WTC11 (cell line): ENCODE measurements at regions not wholly inside any gene's neighbourhood (a gene's known extent, or its start where the extent isn't known, plus 50 kb on each side); places are given as distances from the start of the nearest gene placed in this dataset.
"Not testable (repeated sequence)": the region's sequence is repeated elsewhere in the genome, so short reads cannot be mapped to it uniquely, and the experiment has no call there.

Experiments
- ATAC-seq: fragments of 200-7000 bp; cut with Tn5 transposase; 2 replicates; pipeline ENCODE4 v1.10.0; 2021; ENCODE audit warnings: mild to moderate bottlenecking, moderate library complexity
- CTCF ChIA-PET: fragments of 300-600 bp; sonication (Branson Sonifier 250); formaldehyde crosslinking; loops from one replicate; lab custom pipeline; 2021; ENCODE audit warnings: antibody characterized with exemption; lab: Charles Lee
- POLR2A ChIA-PET: fragments of 350-600 bp; sonication (Branson Sonifier 250); formaldehyde crosslinking; loops from one replicate; lab custom pipeline; 2021; ENCODE audit warnings: antibody characterized with exemption; lab: Charles Lee
- DNase-seq: peaks from one replicate; pipeline ENCODE4 v3.0.0; 2021; ENCODE audit warnings: low spot score
- H3K27ac Mint-ChIP-seq: 2 replicates; pipeline ENCODE4 v1.8.0; 2021; ENCODE audit warnings: mixed read lengths
- H3K27me3 Mint-ChIP-seq: 2 replicates; pipeline ENCODE4 v1.8.0; 2021; ENCODE audit warnings: low read depth, mild to moderate bottlenecking, moderate library complexity, mixed read lengths
- H3K36me3 Mint-ChIP-seq: 2 replicates; pipeline ENCODE4 v1.8.0; 2021; ENCODE audit warnings: mixed read lengths
- H3K4me1 Mint-ChIP-seq: 2 replicates; pipeline ENCODE4 v1.8.0; 2022; ENCODE audit warnings: mixed read lengths
- H3K4me3 Mint-ChIP-seq: 2 replicates; pipeline ENCODE4 v1.8.0; 2021; ENCODE audit warnings: mild to moderate bottlenecking, moderate library complexity, mixed read lengths
- H3K9me3 Mint-ChIP-seq: 2 replicates; pipeline ENCODE4 v1.8.0; 2021; ENCODE audit warnings: mixed read lengths
- CBFB ChIP-seq: sonication (generic); formaldehyde crosslinking; IDR thresholded peaks from 2 replicates; pipeline ENCODE4 v1.8.1; 2022; ENCODE audit warnings: mild to moderate bottlenecking, low read depth, missing genetic modification reagents
- E2F1 ChIP-seq: sonication (generic); formaldehyde crosslinking; IDR thresholded peaks from 2 replicates; pipeline ENCODE4 v1.8.0; 2022; ENCODE audit warnings: mild to moderate bottlenecking, missing genetic modification reagents
- ESRRA ChIP-seq: sonication (generic); formaldehyde crosslinking; IDR thresholded peaks from 2 replicates; pipeline ENCODE4 v1.8.1; 2022; ENCODE audit warnings: mild to moderate bottlenecking, missing genetic modification reagents, borderline replicate concordance
- FOXJ3 ChIP-seq: sonication (generic); formaldehyde crosslinking; IDR thresholded peaks from 2 replicates; pipeline ENCODE4 v1.9.0; 2021; ENCODE audit warnings: missing genetic modification reagents, mild to moderate bottlenecking, borderline replicate concordance
- FOXK1 ChIP-seq: sonication (generic); formaldehyde crosslinking; IDR thresholded peaks from 2 replicates; pipeline ENCODE4 v1.8.0; 2022; ENCODE audit warnings: mild to moderate bottlenecking, moderate library complexity, missing genetic modification reagents
- GTF2I ChIP-seq: fragments of 250-450 bp; sonication (Bioruptor Pico); conservative IDR thresholded peaks from 2 replicates; pipeline ENCODE4 v1.4.0; 2021; ENCODE audit warnings: mild to moderate bottlenecking
- IRF2 ChIP-seq: sonication (generic); formaldehyde crosslinking; IDR thresholded peaks from 2 replicates; pipeline ENCODE4 v1.8.0; 2022; ENCODE audit warnings: low read depth, missing genetic modification reagents, borderline replicate concordance
- JAZF1 ChIP-seq: fragments of 250-450 bp; sonication (Bioruptor Pico); IDR thresholded peaks from 2 replicates; pipeline ENCODE4 v1.9.0; 2021; ENCODE audit warnings: moderate library complexity, mild to moderate bottlenecking, inconsistent platforms
- NFATC4 ChIP-seq: fragments of 250-450 bp; sonication (Bioruptor Pico); IDR thresholded peaks from 2 replicates; pipeline ENCODE4 v1.9.0; 2021; ENCODE audit warnings: mild to moderate bottlenecking
- NFE2L1 ChIP-seq: sonication (generic); formaldehyde crosslinking; IDR thresholded peaks from 2 replicates; pipeline ENCODE4 v1.8.1; 2023; ENCODE audit warnings: missing genetic modification reagents
- OVOL2 ChIP-seq: fragments of 250-450 bp; sonication (Bioruptor Pico); IDR thresholded peaks from 2 replicates; pipeline ENCODE4 v1.9.0; 2021; ENCODE audit warnings: mild to moderate bottlenecking, borderline replicate concordance
- RORB ChIP-seq: fragments of 250-450 bp; sonication (Bioruptor Pico); IDR thresholded peaks from 2 replicates; pipeline ENCODE4 v1.9.0; 2021; ENCODE audit warnings: mild to moderate bottlenecking
- SMAD3 ChIP-seq: sonication (generic); formaldehyde crosslinking; IDR thresholded peaks from 2 replicates; pipeline ENCODE4 v1.8.0; 2022; ENCODE audit warnings: missing genetic modification reagents, mild to moderate bottlenecking, borderline replicate concordance
- STAT6 ChIP-seq: sonication (generic); formaldehyde crosslinking; conservative IDR thresholded peaks from 2 replicates; pipeline ENCODE4 v1.8.1; 2023; ENCODE audit warnings: mild to moderate bottlenecking, low read depth, missing genetic modification reagents, moderate library complexity
- ZMAT4 ChIP-seq: fragments of 250-450 bp; sonication (Bioruptor Pico); IDR thresholded peaks from 2 replicates; pipeline ENCODE4 v1.9.0; 2021; ENCODE audit warnings: mild to moderate bottlenecking
- ZNF425 ChIP-seq: fragments of 250-450 bp; sonication (Bioruptor Pico); conservative IDR thresholded peaks from 2 replicates; pipeline ENCODE4 v1.9.0; 2021; ENCODE audit warnings: mild to moderate bottlenecking
- ZNF532 ChIP-seq: fragments of 250-450 bp; sonication (Bioruptor Pico); IDR thresholded peaks from 2 replicates; pipeline ENCODE4 v1.9.0; 2021; ENCODE audit warnings: mild to moderate bottlenecking, borderline replicate concordance
- TF ChIP-seq, protein P1 (sequence below): sonication (generic); formaldehyde crosslinking; IDR thresholded peaks from 2 replicates; pipeline ENCODE4 v1.8.1; 2022; ENCODE audit warnings: mild to moderate bottlenecking, moderate library complexity, missing genetic modification reagents
- TF ChIP-seq, protein P2 (sequence below): sonication (generic); formaldehyde crosslinking; IDR thresholded peaks from 2 replicates; pipeline ENCODE4 v1.8.0; 2022; ENCODE audit warnings: mild to moderate bottlenecking, missing genetic modification reagents
- TF ChIP-seq, protein P3 (sequence below): fragments of 250-450 bp; sonication (Bioruptor Pico); IDR thresholded peaks from 2 replicates; pipeline ENCODE4 v1.9.0; 2021; ENCODE audit warnings: moderate library complexity, mild to moderate bottlenecking, inconsistent platforms, borderline replicate concordance

DNA sequence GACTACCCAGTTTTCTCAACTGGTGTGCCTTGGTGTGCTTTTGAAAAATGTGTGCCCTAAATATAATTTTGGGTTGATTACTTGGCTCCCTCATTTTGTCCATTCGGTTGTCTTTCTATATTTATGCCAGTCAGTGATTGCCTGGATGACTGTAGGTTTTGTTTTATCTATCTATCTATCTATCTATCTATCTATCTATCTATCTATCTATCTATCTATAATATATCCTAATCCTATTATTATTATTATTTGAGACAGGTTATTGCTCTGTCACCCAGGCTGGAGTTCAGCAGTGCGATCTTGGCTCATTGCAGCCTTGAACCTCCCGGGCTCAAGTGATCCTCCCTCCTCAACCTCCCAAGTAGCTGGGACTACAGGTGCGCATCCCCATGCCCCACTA, 111.4 kb upstream of the GRK3 start (continued):
- TF ChIP-seq CBFB (CRISPR knock-in tag) (no peak), E2F1 (CRISPR knock-in tag) (no peak)

DNA sequence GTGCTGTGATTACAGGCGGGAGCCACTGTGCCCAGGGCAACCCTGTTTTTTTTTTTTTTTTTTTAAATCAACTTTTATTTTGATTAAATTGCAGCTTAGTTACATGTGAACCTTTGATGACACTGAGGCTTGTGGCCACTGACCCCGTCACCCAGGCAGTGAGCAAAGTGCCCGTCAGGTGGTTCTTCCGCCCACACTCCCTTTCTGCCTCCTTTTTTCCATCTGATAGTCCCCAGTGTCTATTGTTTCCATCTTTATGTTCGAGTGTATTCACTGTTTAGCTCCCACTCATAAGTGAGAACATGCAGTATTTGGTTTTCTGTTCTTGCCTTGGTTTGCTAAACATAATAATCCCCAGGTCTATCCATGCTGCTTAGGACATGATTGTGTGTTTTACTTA, 110.9 kb upstream of the GRK3 start:
- H3K4me3 Mint-ChIP-seq = no peak overlapping the region
- no peaks in the 10 kb centered on the region for H3K9me3 Mint-ChIP-seq
- H3K27me3 Mint-ChIP-seq = no peaks in the 10 kb centered on the region
- no peak for DNase-seq
- no peak overlapping the region for H3K27ac Mint-ChIP-seq
- no peak for ATAC-seq
- peaks cover 13% of the 10 kb centered on the region for H3K36me3 Mint-ChIP-seq
- peaks cover 8% of the 10 kb centered on the region for H3K4me1 Mint-ChIP-seq
- TF ChIP-seq ZNF532 (CRISPR knock-in tag) = no peak
- TF ChIP-seq, protein P1, sequence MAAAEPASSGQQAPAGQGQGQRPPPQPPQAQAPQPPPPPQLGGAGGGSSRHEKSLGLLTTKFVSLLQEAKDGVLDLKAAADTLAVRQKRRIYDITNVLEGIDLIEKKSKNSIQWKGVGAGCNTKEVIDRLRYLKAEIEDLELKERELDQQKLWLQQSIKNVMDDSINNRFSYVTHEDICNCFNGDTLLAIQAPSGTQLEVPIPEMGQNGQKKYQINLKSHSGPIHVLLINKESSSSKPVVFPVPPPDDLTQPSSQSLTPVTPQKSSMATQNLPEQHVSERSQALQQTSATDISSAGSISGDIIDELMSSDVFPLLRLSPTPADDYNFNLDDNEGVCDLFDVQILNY (CRISPR knock-in tag) = no peak
- TF ChIP-seq FOXJ3 (CRISPR knock-in tag) = no peak
- no peak for TF ChIP-seq NFE2L1 (CRISPR knock-in tag)
- TF ChIP-seq NFATC4 = no peak
- TF ChIP-seq FOXK1 (CRISPR knock-in tag) = no peak
- TF ChIP-seq SMAD3 = no peak
- no peak for TF ChIP-seq OVOL2
- TF ChIP-seq, protein P2, sequence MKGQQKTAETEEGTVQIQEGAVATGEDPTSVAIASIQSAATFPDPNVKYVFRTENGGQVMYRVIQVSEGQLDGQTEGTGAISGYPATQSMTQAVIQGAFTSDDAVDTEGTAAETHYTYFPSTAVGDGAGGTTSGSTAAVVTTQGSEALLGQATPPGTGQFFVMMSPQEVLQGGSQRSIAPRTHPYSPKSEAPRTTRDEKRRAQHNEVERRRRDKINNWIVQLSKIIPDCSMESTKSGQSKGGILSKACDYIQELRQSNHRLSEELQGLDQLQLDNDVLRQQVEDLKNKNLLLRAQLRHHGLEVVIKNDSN (CRISPR knock-in tag) = no peak
- TF ChIP-seq STAT6 = no peak
- no peak for TF ChIP-seq ZMAT4 (CRISPR knock-in tag)
- TF ChIP-seq GTF2I (CRISPR knock-in tag) = no peak
- TF ChIP-seq RORB (CRISPR knock-in tag) = no peak
- TF ChIP-seq, protein P3, sequence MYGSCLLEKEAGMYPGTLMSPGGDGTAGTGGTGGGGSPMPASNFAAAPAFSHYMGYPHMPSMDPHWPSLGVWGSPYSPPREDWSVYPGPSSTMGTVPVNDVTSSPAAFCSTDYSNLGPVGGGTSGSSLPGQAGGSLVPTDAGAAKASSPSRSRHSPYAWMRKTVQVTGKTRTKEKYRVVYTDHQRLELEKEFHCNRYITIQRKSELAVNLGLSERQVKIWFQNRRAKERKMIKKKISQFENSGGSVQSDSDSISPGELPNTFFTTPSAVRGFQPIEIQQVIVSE (CRISPR knock-in tag) = no peak
- TF ChIP-seq JAZF1 (CRISPR knock-in tag) = no peak
- TF ChIP-seq ZNF425 (CRISPR knock-in tag) = no peak
- no peak for TF ChIP-seq ESRRA
- no peak for TF ChIP-seq IRF2
- TF ChIP-seq, all 79 proteins: peak for 0
- ChIA-PET POLR2A (no interaction called here), CTCF (interaction anchor here (1.0 kb wide), 1 partner anchor 319 kb away, joined by 3 read pairs; no protein-coding TSS in a partner anchor)

- CTCF ChIA-PET, H3K4me1 Mint-ChIP-seq, H3K27ac Mint-ChIP-seq, H3K9me3 Mint-ChIP-seq, H3K4me3 Mint-ChIP-seq, DNase-seq, H3K27me3 Mint-ChIP-seq, ATAC-seq, POLR2A ChIA-PET: not testable (repeated sequence)
- peaks cover 24% of the 10 kb centered on the region for H3K36me3 Mint-ChIP-seq
These were observed 108.0 kb upstream of the GRK3 start for GRCh38 chr22:25456300-25457043.
